IPS-15b (cell line): ENCODE measurements at regions not wholly inside any gene's neighbourhood (a gene's known extent, or its start where the extent isn't known, plus 50 kb on each side); places are given as distances from the start of the nearest gene placed in this dataset.

Experiments
- H3K27me3 ChIP-seq: one replicate; pipeline ENCODE4 v1.6.1; 2013; ENCODE audit warnings: low read length; ENCODE audit not compliant: control insufficient read depth, insufficient read depth
- H3K36me3 ChIP-seq: one replicate; pipeline ENCODE4 v1.6.1; 2013; ENCODE audit warnings: low read length; ENCODE audit not compliant: control insufficient read depth, insufficient read depth
- H3K4me1 ChIP-seq: one replicate; pipeline ENCODE4 v1.6.1; 2013; ENCODE audit warnings: mild to moderate bottlenecking, low read length; ENCODE audit not compliant: control insufficient read depth, insufficient read depth
- H3K4me3 ChIP-seq: one replicate; pipeline ENCODE4 v1.5.1; 2013; ENCODE audit warnings: low read depth, low read length
- H3K9ac ChIP-seq: one replicate; pipeline ENCODE4 v1.6.1; 2013; ENCODE audit warnings: low read depth, mild to moderate bottlenecking, low read length
- H3K9me3 ChIP-seq: one replicate; pipeline ENCODE4 v1.6.1; 2013; ENCODE audit warnings: mild to moderate bottlenecking, low read length; ENCODE audit not compliant: control insufficient read depth, insufficient read depth

DNA sequence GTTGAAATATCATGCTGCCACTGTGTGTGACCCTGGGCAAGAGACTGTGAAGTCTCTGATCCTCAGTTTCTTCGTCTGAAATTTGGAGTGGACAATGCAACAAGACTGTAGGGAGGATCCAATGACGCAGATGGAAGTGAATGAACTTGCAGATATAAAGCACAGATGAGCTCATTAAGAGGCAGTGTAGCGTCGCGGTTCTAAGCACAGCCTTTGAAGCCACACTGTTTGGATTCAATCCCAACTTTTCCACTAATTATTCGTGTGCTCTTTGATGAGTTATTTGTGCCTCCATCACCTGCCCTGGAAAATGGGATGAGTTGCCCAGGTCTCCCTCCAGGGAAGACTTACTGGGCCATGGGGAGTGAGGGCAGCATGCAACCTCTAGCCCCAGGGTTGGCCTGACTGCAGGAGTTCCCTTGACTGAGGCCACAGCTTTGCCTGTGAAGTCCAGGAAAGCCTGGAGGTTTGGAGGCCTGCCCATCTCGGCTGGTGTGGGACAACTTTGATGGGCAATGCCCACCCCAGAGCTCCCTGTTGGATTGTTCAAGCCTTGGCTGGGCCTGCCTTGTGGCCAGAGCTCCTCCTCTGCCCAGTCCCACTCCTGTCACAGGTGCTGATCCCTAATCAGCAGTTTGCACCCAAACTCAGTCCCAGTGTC, 266.0 kb upstream of the B3GAT1 start:
- H3K4me1 ChIP-seq = no peaks in the 10 kb centered on the region
- H3K4me3 ChIP-seq = no peak overlapping the region
- H3K9me3 ChIP-seq = no peaks in the 10 kb centered on the region
- no peaks in the 10 kb centered on the region for H3K36me3 ChIP-seq
- H3K9ac ChIP-seq = no peak overlapping the region
- H3K27me3 ChIP-seq = no peaks in the 10 kb centered on the region

DNA sequence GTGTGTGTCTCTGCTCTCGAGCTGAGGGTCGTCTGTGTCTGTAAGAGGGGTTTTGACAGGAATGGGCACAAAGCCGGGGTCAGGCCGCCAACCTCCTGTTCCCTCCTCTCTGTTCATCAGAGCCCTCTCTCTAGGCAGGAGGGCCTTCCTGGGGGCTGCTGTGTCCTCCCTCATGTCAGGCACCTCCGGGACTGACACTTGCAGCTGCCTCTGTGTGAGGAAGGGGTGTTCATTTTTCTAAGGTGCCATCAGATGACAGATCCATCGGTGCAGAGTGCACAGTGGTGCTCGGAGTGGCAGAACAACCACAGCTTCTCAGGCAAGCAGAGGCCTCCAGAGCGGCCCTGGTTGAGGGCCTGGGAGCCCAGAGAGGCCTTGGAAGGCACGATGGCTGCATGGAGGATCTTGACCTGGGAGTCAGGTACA, 265.4 kb upstream of the B3GAT1 start:
- H3K9me3 ChIP-seq = no peaks in the 10 kb centered on the region
- H3K4me1 ChIP-seq = no peaks in the 10 kb centered on the region
- H3K27me3 ChIP-seq = no peaks in the 10 kb centered on the region
- H3K9ac ChIP-seq = no peak overlapping the region
- no peaks in the 10 kb centered on the region for H3K36me3 ChIP-seq
- no peak overlapping the region for H3K4me3 ChIP-seq

DNA sequence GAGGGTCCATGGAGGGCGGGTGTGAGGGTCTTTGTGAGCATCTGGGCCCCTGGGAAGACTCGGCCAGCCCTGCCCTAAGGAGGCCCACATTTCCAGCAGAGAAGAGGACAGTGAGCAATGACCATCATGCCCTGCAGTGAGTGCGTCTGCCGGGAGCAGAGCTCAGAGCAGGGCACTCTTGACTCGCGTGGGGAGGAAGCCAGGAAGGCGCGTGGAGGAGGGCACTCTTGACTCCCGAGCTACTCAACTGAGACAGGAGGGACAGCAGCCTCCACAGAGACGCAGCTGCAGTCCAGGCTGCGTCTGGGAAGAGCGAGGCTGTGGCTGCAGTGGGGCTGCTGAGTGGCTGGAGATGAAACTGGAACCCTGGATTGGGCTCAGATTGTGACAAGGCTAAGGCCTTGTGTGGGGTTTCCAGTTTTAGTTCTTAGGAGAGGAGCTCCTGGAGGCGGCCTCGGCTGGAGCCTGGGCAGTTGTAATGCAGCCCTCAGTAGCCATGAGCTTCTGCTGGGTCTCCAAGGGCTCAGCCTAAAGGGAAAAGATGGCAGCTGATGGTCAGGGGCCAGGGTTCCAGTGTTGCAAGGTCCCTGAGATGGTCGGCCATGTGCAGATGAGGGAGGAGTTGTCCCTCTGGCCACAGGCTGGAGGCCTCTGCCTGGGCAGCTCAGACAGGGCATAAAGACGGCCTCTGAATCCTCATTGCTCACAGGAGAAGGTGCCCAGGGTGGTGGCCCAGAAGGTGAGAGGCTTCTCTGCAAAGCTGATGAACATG, 264.7 kb upstream of the B3GAT1 start:
- Histone ChIP-seq H3K4me3 (no peak overlapping the region), H3K27me3 (no peaks in the 10 kb centered on the region), H3K36me3 (no peaks in the 10 kb centered on the region), H3K4me1 (no peaks in the 10 kb centered on the region), H3K9ac (no peak overlapping the region), H3K9me3 (no peaks in the 10 kb centered on the region)

DNA sequence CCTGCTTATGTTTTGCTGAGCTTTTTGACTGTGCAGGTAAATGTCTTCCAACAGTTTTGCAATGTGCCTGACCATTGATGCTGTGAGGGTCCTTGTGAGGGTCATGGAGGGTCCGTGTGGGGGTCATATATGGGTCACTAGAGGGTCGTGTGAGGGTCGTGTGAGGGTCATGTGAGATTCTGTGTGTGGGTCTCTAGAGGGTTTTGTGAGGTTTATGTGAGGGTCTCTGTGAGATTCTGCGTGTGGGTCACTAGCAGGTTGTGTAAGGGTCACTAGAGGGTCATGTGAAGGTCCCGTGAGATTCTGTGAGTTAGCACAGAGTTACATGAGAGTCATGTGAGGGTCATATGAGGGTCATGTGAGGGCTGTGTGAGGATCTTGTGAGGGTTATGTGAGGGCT, 263.9 kb upstream of the B3GAT1 start:
- no peaks in the 10 kb centered on the region for H3K27me3 ChIP-seq
- no peaks in the 10 kb centered on the region for H3K4me1 ChIP-seq
- H3K36me3 ChIP-seq = no peaks in the 10 kb centered on the region
- no peaks in the 10 kb centered on the region for H3K9me3 ChIP-seq
- no peak overlapping the region for H3K4me3 ChIP-seq
- no peak overlapping the region for H3K9ac ChIP-seq

DNA sequence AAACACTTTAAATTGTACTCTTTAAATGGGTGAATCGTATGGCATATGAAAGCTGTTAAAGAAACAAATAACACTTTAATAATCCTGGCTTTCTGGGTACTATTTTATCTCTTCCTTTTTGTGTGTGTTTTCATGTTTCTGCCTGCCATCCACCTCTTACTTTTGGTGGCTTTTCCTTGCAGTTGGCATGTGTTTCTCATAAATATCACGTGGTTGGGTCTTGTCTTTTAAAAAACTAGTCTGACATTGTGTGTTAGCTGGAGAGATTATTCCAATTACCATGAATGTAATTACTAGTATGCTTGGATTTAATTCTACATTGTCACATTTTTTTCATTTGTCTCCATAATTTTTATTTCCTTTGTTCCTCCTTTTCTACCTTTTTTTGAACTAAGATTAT, 262.9 kb upstream of the B3GAT1 start:
- no peaks in the 10 kb centered on the region for H3K27me3 ChIP-seq
- no peaks in the 10 kb centered on the region for H3K4me1 ChIP-seq
- no peak overlapping the region for H3K4me3 ChIP-seq
- H3K9me3 ChIP-seq = no peaks in the 10 kb centered on the region
- H3K36me3 ChIP-seq = no peaks in the 10 kb centered on the region
- H3K9ac ChIP-seq = no peak overlapping the region

DNA sequence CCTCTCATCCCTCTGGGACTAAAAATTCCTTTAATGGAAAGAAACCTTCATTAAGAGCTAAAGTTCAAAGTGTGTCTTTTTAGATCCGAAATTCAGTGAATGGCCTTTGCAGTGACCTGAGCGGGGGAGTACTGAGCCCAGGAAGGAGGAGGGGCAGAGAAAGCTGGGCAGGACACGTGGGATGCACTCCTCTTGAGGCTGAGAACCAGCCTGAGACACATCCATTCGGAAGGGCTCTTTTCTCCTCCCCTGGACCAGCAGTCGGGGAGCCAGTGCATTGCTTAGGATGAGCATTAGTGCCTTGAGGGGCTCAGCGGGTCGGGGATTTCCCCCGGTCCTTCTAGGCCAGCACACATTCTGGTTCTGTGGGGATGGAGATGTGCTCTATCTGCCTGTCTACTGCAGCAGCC, 258.9 kb upstream of the B3GAT1 start:
- H3K4me3 ChIP-seq = no peak overlapping the region
- H3K27me3 ChIP-seq = no peaks in the 10 kb centered on the region
- no peaks in the 10 kb centered on the region for H3K36me3 ChIP-seq
- no peak overlapping the region for H3K9ac ChIP-seq
- no peaks in the 10 kb centered on the region for H3K4me1 ChIP-seq
- H3K9me3 ChIP-seq = no peaks in the 10 kb centered on the region

DNA sequence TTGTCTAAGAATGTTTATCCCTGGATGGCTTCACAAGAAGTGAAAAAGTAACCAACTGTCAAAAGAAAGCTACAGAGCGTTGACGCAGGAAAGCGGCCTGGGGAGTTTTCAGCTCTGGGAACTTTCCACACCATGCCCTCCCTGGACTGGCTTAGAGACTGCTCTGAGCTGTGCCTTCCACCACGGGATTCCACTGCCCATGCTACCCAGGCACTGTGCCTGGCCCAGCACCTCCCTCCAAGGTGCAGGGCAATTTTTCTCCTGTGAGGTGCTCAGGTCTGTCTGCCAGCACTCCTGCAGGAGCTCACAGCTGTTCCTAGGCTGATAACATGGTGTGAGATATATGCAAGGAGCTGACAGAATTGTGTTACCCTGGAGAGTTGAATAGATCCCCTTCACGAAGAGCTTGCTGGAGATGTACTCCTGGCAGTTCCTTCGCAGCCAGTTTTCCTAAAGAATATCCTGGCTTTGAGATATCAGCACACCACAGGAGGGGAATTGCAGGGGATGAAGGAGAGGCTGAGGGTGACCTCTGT, 258.3 kb upstream of the B3GAT1 start:
- Histone ChIP-seq H3K9me3 (no peaks in the 10 kb centered on the region), H3K9ac (no peak overlapping the region), H3K36me3 (no peaks in the 10 kb centered on the region), H3K27me3 (no peaks in the 10 kb centered on the region), H3K4me1 (no peaks in the 10 kb centered on the region), H3K4me3 (no peak overlapping the region)

DNA sequence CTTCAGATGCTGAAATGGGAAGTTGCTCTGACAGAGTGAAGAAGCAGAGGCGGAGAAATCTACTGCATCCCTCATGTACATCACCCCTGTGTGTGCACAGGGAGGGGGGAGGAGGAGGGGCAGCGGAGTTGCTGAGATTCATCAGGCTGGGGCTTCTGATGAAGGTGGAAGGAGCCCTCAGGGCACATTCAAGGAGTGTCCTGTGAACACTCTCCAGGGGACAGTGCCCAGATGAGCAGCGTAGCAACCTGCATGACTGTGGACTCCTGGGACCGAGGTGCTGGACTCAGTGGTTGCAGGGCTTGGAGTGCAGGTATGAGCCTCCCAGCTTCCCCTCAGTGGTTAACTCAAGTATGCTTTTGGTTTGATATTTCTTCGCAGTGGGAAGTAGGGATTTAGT, 257.8 kb upstream of the B3GAT1 start:
- Histone ChIP-seq H3K9ac (no peak overlapping the region), H3K36me3 (no peaks in the 10 kb centered on the region), H3K4me1 (no peaks in the 10 kb centered on the region), H3K4me3 (no peak overlapping the region), H3K27me3 (no peaks in the 10 kb centered on the region), H3K9me3 (no peaks in the 10 kb centered on the region)

DNA sequence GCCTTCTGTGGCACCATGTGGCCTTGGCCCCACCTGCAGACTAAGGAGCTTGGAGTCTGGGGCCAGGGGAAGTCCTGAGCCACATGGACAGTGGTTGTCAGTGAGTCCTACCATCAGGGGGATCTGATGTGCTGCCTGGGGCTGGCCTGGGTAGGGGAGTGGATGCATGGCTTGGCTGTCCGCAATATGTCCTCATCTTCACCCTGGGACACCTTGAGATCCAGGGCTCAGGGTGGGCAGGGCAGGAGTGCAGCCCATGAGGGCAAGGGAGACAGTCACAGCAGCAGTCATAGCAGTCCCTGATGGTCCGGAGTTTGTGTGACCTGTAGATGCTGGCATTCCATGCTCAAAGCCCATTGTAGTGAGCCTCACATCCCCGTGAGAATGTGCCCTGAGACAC, 256.8 kb upstream of the B3GAT1 start:
- H3K36me3 ChIP-seq = no peaks in the 10 kb centered on the region
- H3K9me3 ChIP-seq = no peaks in the 10 kb centered on the region
- no peaks in the 10 kb centered on the region for H3K27me3 ChIP-seq
- H3K4me1 ChIP-seq = no peaks in the 10 kb centered on the region
- H3K4me3 ChIP-seq = no peak overlapping the region
- H3K9ac ChIP-seq = no peak overlapping the region

DNA sequence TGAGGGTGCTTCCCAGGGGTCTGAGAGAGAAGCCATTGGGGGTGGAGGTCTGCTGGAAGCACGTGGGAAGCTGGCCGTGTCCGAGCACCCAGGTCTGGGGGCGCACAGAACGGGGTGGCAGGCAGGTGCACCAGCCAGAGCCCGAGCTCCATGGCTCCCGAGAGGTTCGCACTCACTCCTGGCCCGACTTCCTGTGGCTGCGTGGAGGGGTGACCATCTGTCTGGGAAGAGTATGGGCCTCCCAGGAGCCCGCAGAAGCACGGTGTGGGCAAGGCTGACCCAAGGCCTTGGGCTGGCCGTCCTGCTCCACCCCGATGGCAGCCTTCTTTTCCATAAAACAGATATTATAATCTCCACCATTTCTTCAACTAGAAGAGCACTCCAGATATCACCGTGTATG, 256.0 kb upstream of the B3GAT1 start:
- no peaks in the 10 kb centered on the region for H3K4me1 ChIP-seq
- H3K27me3 ChIP-seq = no peaks in the 10 kb centered on the region
- H3K36me3 ChIP-seq = no peaks in the 10 kb centered on the region
- H3K9me3 ChIP-seq = no peaks in the 10 kb centered on the region
- H3K4me3 ChIP-seq = no peak overlapping the region
- H3K9ac ChIP-seq = no peak overlapping the region

DNA sequence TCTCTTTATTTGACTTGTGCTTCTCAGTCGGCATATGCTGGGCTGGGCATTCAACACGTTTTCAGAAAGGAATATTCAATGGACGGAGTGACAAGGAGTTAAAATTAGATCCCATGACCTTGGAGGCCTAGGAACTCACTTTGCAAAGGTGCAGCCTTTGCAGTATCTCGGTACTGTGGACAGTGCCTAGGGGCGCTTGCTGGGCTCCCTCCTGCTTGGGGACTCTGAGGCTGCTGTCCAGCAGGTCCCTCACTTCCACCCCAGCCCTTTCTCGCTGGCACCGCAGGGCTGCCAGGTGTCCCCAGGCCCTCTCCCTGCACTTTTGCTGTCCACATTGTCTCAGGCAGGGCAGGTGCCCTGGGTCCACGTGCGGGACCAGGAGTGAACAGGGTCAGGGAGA, 255.5 kb upstream of the B3GAT1 start:
- Histone ChIP-seq H3K4me1 (no peaks in the 10 kb centered on the region), H3K4me3 (no peak overlapping the region), H3K27me3 (no peaks in the 10 kb centered on the region), H3K9me3 (no peaks in the 10 kb centered on the region), H3K9ac (no peak overlapping the region), H3K36me3 (no peaks in the 10 kb centered on the region)

DNA sequence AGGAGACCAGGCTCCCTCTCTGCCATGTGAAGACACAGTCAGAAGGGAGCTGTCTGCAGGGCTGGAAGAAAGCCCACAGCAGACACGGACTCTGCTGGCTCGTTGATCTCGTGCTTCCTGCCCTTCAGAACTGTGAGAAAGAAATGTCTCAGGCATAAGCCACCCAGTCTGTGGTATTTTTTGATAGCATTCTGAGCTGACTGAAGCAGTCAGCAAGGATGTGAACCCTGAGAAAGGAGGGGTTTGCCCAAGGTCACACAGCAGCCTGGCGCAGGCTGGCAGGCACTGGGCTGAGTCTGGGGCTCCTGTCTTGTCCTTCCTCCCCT, 255.1 kb upstream of the B3GAT1 start:
- no peaks in the 10 kb centered on the region for H3K4me1 ChIP-seq
- no peaks in the 10 kb centered on the region for H3K27me3 ChIP-seq
- H3K4me3 ChIP-seq = no peak overlapping the region
- H3K9ac ChIP-seq = no peak overlapping the region
- no peaks in the 10 kb centered on the region for H3K36me3 ChIP-seq
- no peaks in the 10 kb centered on the region for H3K9me3 ChIP-seq
